C4-2B (cell line): ENCODE measurements at regions not wholly inside any gene's neighbourhood (a gene's known extent, or its start where the extent isn't known, plus 50 kb on each side); places are given as distances from the start of the nearest gene placed in this dataset.

Experiments used
- ZFX ChIP-seq: fragments of 450-650 bp; IDR thresholded peaks from 2 replicates; pipeline ENCODE4 v1.6.1; 2017
- TF ChIP-seq, protein P1 (sequence below): fragments of 450-650 bp; conservative IDR thresholded peaks from 2 replicates; pipeline ENCODE4 v1.5.1; 2017; ENCODE audit warnings: mild to moderate bottlenecking

DNA sequence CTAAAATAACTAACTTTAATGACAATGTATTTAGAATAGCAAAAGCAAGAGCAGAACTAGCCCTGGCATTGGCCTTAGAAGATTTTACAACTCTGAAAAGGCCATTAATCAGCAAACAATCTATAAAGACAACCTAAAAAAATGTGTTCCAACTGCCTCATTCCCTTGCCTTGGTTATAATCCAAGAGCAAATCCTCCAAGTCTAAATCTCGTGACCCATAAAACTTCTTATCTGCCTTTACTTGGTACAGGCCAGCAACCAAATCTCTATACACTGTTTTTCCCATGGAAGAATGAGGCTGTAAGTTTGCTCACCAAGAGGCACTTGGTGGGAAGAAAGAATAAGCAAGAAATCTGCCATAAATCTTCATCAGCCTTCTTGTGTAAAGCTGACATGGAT is 175.3 kb upstream of the MID1 start:
- TF ChIP-seq, protein P1, sequence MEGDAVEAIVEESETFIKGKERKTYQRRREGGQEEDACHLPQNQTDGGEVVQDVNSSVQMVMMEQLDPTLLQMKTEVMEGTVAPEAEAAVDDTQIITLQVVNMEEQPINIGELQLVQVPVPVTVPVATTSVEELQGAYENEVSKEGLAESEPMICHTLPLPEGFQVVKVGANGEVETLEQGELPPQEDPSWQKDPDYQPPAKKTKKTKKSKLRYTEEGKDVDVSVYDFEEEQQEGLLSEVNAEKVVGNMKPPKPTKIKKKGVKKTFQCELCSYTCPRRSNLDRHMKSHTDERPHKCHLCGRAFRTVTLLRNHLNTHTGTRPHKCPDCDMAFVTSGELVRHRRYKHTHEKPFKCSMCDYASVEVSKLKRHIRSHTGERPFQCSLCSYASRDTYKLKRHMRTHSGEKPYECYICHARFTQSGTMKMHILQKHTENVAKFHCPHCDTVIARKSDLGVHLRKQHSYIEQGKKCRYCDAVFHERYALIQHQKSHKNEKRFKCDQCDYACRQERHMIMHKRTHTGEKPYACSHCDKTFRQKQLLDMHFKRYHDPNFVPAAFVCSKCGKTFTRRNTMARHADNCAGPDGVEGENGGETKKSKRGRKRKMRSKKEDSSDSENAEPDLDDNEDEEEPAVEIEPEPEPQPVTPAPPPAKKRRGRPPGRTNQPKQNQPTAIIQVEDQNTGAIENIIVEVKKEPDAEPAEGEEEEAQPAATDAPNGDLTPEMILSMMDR, result no peak
- TF ChIP-seq ZFX, result no peak
